HT-29 (cell line): ENCODE measurements at regions not wholly inside any gene's neighbourhood (a gene's known extent, or its start where the extent isn't known, plus 50 kb on each side); places are given as distances from the start of the nearest gene placed in this dataset.
A peak's percentile ranks its signal among the peaks of the same experiment; 100 is the strongest.

ENCODE experiments used
- DNase-seq: peaks from one replicate; pipeline ENCODE4 v3.0.0-alpha.2; 2015; ENCODE audit warnings: low spot score

DNA sequence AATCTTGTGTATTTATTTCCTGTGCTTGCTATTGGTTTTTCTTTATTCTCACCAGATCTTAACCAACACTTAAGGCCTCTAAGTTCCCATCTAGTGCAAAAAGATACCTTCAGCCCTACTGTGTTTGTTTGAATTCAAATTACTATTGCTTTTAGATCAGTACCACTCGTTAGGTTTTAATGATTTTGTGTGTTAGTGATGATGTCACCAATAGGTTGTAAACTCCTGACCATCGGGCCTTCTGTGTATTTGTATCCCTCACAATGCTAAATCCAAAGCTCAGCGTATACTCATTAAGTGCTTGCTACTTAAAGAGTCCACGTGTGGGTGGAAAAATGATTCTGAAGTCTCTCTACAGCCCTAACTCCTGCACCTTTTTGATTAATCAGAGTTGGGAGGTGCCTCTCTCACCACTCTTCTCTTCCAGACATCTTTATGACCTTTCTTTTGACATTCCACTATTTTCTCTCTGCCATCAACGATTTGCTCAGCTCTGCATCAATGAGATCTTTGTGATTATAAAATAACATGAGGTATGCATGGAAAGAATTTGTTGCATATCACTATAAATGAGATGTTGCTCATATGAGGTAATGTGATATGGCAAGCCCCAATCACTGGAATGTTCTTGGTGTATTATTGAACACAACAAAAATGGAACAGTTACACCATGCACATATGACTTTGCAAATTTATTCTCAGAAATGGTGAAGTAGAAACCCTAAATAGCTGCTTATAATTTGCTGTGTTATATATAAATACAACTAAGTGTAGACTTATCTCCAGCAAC is 55.1 kb upstream of the LAMA2 start:
- DNase-seq: no peak

DNA sequence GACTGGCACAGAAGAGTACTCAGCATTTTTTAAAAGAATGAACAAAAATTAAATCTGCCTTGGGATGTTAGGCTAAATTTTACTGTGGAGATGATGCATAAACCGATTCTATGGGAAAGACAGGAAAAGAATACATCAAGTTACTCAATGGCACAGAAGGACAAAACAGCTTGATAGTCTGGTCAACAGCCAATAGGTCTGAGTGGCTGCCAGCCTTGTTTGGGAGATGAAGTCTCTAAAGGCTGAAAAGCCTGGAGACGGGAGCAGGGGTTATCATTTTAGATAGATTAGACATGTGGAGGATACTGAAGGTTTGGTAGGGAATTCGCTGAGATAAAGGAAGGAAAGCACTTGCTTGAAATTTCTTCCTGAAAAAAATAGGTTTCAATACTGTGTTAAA is 56.3 kb upstream of the LAMA2 start:
- no peak for DNase-seq

DNA sequence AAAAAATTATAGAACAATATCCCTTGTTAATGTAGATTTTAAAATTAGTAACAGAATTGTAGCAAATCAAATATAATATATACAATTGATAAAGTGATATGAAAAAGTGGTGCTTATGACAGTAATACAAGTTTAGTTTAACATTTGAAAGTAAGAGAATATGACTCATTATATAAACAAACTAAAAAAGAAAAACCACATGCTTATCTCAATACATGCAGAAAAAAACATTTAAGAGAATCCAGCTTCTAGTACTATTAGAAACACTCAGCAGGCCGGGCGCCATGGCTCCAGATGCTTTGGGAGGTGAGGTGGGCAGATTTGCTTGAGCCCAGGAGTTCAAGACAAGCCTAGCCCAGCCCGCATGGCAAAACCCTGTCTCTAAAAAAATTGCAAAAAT is 60.7 kb upstream of the LAMA2 start:
- no peak for DNase-seq

DNA sequence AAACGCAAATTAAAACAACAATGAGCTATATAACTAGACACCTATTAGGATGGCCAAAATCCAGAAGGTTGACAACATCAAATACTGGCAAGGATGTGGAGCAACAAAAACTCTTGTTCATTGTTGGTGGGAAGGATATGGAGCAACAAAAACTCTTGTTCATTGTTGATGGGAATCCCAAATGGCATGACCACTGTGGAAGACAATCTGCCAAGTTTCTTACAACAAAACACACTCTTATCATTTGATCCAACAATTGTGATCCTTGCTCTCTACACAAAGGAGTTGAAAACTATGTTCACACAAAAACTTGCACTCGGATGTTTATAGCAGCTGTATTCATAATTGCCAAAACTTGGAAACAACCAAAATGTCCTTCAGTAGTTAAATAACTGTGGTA is 61.8 kb upstream of the LAMA2 start:
- DNase-seq: no peak

DNA sequence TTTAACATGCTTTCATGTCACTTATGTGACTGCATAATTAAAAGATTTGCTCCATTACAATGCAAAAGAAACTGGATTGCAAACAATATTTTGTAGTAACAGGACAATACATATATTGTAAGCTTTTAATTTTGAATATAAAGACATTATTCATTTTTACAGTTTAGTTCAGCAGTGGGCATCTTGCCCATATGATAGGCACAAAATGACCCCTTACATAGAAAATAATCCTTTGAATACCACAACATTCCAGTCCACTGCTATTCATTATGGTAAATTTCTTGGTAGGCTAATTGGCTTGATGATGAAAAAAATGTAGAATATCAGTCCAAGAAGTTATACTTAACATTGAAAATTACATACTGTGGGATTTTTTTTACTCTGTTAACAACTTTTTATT is 74.1 kb upstream of the LAMA2 start:
- DNase-seq: no peak

DNA sequence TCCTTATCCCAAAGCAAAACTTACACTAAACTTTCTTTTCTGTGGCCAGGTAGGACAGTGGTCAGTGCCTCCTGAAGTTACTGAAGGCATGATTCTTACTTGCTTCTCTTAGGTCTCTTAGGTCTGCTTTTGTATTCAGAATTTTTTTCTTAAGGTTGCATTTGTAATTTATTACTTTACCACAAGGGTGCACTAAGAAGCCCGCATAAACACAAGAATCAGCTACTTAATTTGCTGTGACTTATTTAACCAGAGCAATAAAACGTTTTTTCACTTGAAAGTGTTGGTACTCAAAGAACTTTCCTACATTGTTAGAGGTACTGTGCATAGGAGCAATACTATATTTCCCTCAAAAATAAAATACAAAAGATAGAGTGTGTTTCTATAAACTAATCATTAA is 75.4 kb upstream of the LAMA2 start:
- DNase-seq: peak; percentile 41

DNA sequence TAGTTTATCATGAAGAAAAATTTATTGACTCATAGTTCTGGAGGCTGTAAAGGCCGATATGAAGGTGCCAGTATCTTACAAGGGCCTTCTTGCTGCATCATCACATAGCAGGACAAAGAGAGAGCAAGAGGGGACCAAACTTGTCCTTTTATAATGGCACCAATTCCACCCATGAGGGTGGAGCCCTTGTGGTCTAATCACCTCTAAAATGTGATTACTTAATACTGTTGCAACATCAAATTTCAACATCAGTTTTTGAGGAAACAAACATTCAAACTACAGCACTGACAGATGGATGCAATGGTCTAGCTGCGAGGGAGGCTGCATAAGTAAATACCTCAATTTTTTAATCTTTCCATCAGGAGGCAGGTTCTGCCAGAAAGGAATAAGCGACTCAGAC is 76.7 kb upstream of the LAMA2 start:
- DNase-seq: peak; percentile 3

DNA sequence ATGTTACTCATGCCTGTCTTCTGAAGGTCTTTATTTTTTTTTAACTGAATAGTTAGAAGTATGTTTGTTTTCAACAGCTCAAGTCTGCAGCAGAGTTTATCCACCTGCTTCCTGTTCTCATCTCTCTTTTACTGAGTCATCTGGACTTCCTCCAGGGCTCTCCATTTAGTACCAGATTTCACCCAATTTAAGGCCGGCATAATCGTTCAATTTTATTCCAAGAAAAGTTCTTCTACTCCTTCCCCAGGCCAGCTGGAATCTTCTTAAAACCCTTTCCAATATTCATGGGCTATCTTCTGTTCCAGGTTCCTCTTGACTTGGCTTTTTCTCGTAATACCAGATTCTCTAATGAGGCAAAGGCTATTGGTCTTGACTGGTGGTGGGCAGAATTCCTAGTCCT is 79.0 kb upstream of the LAMA2 start:
- no peak for DNase-seq

DNA sequence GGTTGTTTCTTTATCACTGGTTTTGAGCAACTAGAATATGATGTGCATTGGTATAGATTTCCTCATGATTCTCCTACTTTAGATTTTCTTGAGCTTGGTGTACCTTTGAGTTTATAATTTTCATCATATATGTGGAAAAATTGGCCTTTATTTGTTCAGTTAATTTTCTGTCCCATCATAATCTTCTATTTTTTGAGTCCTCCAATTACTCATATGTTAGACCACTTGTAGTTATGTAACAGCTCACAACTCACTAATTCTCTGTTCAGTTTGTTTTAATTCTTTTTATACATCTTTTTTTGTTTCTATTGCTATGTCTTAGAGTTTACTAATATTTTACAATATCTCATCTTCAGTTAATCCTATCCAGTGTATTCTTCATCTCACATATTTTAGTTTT is 81.3 kb upstream of the LAMA2 start:
- no peak for DNase-seq

DNA sequence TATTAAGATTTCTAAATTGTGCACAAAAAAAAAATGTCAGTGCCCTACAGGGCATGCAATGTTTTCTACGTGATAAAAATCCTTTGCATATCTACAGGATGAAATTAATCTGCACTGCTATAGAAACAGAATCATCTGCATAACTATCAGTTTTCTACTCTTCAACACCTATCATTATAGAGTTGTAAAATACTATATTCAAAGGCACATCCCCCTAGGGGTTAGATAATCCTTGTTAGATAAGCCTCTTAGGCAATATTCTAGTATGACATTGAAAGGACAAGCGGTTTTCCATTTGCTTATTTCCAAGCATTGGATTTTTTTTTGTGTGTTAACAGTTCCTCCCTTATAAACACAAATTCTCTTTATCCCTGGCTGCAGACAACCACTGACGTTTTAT is 98.7 kb upstream of the LAMA2 start:
- no peak for DNase-seq

DNA sequence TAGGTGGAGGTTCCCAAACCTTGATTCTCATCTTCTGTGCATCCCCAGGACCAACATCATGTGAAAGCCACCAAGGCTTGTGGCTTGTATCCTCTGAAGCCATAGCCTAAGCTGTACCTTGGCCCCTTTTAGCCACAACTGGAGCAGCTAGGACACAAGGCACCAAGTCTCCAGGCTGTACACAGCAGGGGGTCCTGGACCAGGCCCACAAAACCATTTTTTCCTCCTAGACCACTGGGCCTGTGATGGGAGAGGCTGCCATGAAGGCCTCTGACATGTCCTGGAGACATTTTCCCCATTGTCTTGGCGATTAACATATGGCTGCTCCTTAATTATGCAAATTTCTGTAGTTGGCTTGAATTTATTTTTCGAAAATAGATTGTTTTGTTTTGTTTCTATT is 114.8 kb upstream of the LAMA2 start:
- no peak for DNase-seq

DNA sequence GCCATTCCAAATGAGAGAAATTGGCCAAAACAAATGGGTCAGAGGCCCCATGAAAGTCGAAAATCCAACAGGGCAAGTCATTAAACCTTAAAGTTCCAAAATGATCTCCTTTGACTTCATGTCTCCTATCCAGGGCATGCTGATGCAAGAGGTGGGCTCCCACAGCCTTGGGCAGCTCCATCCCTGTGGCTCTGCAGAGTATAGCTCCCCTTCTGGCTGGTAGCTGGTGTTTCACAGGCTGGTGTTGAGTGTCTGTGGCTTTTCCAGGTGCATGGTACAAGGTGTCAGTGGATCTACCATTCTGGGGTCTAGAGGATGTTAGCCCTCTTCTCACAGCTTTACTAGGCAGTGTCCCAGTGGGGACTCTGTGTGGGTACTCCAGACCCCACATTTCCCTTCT is 115.2 kb upstream of the LAMA2 start:
- no peak for DNase-seq

DNA sequence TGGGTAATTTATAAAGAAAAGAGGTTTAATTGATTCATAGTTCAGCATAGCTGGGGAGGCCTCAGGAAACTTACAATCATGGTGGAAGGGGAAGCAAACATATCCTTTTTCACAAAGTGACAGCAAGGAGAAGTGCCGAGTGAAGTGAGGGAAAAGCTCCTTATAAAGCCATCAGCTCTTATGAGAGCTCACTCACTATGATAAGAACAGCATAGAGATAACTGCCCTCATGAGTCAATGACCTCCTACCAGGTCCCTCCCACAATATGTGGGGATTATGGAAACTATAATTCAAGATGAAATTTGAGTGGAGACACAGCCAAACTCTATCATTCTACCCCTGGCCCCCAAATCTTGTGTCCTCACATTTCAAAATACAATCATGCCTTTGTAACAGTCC is 115.8 kb upstream of the LAMA2 start:
- DNase-seq: no peak

DNA sequence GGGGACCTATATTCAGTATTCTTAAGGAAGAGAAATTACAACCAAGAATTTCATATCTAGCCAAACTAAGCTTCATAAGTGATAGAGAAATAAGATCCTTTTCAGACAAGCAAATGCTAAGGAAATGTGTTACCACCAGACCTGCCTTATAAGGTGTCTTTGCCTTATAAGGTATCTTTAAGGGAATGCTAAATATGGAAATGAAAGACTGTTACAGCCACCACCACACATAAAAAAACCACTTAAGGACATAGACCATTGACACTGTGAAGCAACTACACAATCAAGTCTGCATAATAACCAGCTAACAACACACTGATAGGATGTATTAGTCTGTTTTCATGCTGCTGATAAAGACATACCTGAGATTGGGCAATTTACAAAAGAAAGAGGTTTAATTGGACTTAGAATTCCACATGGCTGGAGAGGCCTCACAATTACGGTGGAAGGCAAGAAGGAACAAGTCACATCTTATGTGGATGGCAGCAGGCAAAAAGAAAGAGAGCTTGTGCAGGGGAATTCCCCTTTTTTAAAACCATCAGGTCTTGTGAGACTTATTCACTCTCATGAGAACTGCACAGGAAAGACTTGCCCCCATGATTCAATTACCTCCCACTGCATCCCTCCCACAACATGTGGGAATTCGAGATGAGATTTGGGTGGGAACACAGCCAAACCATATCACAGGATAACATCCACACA is 119.2 kb upstream of the LAMA2 start:
- DNase-seq: no peak

DNA sequence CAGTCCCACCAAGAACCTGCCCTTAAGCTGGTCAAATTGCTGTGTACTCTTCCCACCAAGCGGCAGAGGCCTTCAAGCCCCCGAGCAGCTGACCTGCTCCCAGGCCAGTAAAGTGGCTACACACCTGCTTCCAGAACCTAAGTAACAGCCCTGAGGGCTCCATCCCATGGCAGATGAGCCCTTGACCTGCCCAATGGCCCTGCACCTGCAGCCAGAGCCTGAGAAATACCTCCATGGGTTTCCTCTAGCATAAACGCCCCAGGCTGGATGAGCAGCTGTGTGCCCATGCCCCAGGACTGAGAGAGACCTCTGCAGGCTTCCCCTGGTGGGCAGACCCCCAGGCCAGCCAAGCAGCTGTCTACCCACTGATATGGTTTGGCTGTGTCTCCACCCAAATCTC is 123.0 kb upstream of the LAMA2 start:
- DNase-seq: no peak

DNA sequence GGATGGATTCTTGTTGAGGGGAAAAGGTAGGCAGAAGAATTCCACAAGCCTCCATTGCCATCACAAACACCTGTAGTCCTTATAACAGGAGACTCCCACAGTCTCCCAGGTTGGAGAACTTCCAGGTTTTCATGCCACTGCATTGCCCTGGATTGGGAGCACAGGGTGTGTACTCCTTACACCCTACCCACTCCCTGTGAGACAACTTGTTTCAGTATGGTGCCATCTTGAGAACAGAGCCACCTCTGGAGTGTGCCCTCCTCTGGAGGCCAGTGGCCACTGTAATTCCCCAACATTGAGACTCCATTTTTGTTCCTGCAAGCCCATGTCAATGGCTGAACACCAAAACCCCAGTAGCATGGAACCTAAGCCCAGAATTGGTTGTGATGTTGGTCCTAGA is 123.5 kb upstream of the LAMA2 start:
- DNase-seq: no peak

DNA sequence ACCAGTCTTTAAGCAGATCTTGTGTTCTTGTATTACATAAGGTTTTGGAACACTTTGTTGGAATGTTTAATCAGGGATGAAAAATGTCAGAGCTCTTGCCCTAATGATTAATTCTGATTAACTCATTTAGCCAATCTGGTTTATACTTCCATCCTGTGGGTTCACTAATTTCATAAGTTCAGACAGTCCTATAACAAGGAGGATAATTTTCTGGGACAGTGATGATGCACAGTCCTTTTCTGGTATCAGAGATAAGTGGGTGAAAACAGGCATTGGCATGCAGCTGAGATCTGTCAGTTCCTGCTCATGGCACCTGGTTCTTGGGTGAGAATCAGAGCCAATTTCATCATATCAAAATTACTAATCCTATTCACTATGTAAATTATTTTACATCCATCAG is 125.0 kb upstream of the LAMA2 start:
- DNase-seq: no peak

DNA sequence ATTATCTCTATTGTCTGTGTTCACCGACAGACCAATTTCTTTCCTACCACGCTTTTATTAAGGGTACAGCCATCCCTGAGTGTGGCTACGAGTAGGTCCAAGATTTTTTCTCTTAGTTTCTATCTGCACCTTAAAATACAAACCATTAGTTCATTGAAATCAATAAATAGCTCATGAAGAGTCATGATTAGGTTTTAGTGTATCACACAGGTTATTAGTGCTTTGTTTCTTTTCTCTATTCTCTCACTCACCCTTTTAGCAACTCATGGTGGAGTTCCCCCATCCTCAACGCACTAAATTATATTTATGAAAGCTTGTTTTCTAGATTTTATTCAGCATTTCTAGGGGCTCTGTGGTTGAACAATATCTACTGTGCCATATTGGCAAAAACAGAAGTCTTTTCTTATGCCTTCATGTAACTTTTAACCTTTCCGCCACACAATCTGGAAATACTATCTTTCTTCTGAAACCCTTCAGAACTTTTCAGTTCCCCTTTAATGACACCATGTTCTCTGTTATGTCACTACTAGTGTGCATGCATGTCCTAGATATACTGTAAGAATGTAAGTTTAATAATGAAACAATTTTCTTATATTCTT is 128.2 kb upstream of the LAMA2 start:
- no peak for DNase-seq

DNA sequence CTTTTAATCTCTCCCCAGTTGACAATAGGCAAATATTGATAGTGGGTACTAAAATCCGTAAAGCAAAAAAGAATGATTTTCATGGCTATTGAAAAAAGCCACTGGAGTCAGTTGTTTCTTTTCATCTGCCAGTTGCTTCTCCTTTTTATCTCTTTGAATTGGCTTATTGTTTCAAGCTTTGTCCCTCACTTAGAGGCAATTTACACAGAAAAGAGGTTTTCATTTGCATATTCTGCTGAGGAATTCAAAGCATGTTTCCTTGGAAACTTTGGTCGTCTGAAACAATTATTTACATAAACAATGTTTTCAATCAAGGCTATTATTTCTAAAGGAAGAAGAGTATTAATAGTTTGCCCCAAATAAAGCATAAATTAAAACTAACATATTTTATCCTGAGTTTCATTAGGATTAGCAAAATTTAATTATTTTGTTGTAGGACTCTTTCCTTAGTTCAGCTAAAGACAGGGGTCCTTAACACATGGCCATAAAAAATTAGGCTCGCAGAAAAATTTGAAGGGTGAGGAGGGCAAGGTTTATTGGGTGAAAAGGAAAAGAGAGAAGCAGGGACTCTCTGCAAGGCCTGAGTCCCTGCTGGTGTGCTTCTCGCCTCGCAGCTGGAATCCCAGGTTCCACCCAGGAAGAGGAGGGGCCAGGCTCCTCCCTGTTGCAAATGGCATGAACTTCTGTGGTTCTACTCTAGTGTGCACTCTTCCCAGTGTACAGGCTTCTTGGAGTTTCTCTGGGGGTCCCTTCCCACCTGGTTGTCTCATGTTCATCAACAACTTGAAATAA is 138.8 kb upstream of the LAMA2 start:
- no peak for DNase-seq

DNA sequence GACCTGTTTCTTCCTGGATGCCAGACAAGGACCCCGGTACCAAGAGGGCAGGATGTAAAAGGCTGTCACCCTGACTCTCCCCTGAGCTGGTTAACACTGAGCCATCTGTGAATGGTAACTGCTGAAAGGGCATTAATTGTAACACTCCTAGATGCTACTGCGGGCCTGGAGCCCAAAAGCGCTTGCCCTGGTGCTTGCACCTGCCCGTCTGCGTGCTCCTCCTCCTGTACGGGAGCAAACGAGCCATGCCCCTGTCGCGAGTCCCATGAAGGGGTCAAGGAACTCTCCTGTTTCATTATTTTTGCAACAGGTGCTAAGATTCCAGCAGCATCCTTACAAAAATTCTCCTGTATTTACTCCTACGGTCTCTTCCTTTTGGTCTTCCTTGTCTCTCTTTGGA is 140.0 kb upstream of the LAMA2 start:
- DNase-seq: no peak

DNA sequence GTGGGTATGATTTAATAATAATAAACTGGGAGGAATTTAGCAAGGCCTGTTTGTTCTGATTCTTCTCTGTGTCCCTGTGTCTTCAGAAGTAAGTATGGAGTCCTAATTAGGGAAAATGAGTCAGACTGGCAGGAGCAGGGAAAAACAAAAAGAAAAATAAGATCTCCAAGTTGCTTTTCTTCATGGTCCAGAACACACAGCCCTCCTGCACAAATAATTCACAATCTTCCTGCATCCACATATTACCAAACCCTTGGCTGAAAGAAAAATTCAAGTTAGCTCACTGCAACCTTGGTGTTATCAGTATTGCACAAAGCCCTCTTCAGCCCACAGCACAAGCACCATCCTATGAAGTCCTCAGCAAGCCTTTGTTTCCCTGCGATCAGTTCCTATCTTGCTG is 142.0 kb upstream of the LAMA2 start:
- no peak for DNase-seq

DNA sequence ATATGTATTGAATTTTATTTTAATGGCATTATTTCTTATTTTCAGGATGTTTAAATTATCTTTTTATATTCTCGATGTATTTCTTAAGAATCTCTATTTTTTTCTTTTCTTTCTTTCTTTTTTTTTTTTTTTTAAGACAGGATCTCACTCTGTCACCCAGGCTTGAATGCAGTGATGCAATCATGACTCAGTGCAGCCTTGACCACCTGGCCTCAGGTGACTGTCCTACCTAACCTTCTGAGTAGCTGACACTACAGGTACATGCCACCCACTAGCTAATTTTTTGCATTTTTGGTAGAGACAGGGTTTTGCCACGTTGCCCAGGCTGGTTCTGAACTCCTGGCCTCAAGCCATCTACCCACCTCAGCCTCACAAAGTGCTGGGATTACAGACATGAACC is 143.8 kb upstream of the LAMA2 start:
- DNase-seq: no peak
